CD4-positive, alpha-beta T cell (primary cell): ENCODE measurements at regions not wholly inside any gene's neighbourhood (a gene's known extent, or its start where the extent isn't known, plus 50 kb on each side); places are given as distances from the start of the nearest gene placed in this dataset.

Source experiments
- ATAC-seq: fragments of 200-7000 bp; cut with Tn5 transposase; one replicate; pipeline ENCODE4 v1.10.0; 2022; ENCODE audit warnings: mild to moderate bottlenecking; ENCODE audit not compliant: poor library complexity
- CTCF ChIA-PET: fragments of 350-600 bp; sonication (Branson Sonifier 250); formaldehyde crosslinking; loops from one replicate; lab custom pipeline; 2021; ENCODE audit warnings: antibody characterized with exemption, inconsistent platforms; lab: Charles Lee
- POLR2A ChIA-PET: fragments of 350-600 bp; sonication (Branson Sonifier 250); formaldehyde crosslinking; loops from one replicate; lab custom pipeline; 2021; ENCODE audit warnings: antibody characterized with exemption, inconsistent platforms; lab: Charles Lee
- DNase-seq, 14 experiments: peaks; one replicate each; pipeline ENCODE4 v3.0.0-alpha.2; 2013 to 2020; ENCODE audit warnings: mixed read lengths in 2 of 14
- H3K27ac ChIP-seq, 2 donors: one replicate each; pipeline versions ENCODE4 v1.5.1 to v1.7.0; 2013; ENCODE audit warnings: low read length in 2 of 2, low read depth in 1 of 2, mild to moderate bottlenecking in 1 of 2
- H3K27me3 ChIP-seq, 2 experiments: 1 replicate in 1 of 2; 2 replicates in 1 of 2; pipeline versions ENCODE4 v1.6.1 to v1.7.0; 2013; ENCODE audit warnings: low read length in 2 of 2, control low read depth in 1 of 2, mild to moderate bottlenecking in 1 of 2, moderate library complexity in 1 of 2; ENCODE audit not compliant: insufficient read depth in 2 of 2, control insufficient read depth in 1 of 2
- H3K36me3 ChIP-seq: one replicate; pipeline ENCODE4 v1.6.1; 2013; ENCODE audit warnings: low read length, control low read depth; ENCODE audit not compliant: insufficient read depth
- H3K4me1 ChIP-seq: one replicate; pipeline ENCODE4 v1.6.1; 2013; ENCODE audit warnings: low read length, control low read depth; ENCODE audit not compliant: insufficient read depth
- H3K4me3 ChIP-seq: one replicate; pipeline ENCODE4 v1.5.1; 2013; ENCODE audit warnings: mild to moderate bottlenecking, low read length, moderate library complexity
- H3K9me3 ChIP-seq, 2 experiments: 1 replicate in 1 of 2; 2 replicates in 1 of 2; pipeline versions ENCODE4 v1.6.1 to v1.7.0; 2013; ENCODE audit warnings: low read length in 2 of 2, mild to moderate bottlenecking in 2 of 2, control low read depth in 1 of 2, moderate library complexity in 1 of 2; ENCODE audit not compliant: control insufficient read depth in 1 of 2, insufficient read depth in 1 of 2
- H3K27ac Mint-ChIP-seq: one replicate; pipeline ENCODE4 v1.8.0; 2020; ENCODE audit warnings: mixed read lengths
- H3K27me3 Mint-ChIP-seq: one replicate; pipeline ENCODE4 v1.8.0; 2021; ENCODE audit warnings: mixed read lengths
- H3K36me3 Mint-ChIP-seq: one replicate; pipeline ENCODE4 v1.8.0; 2021; ENCODE audit warnings: low read depth, mixed read lengths
- H3K4me1 Mint-ChIP-seq: one replicate; pipeline ENCODE4 v1.8.0; 2021; ENCODE audit warnings: low read depth, mixed read lengths
- H3K4me3 Mint-ChIP-seq: one replicate; pipeline ENCODE4 v1.8.0; 2020; ENCODE audit warnings: mild to moderate bottlenecking, mixed read lengths
- H3K9me3 Mint-ChIP-seq: one replicate; pipeline ENCODE4 v1.8.0; 2020; ENCODE audit warnings: mixed read lengths
- intact Hi-C, 2 experiments: fragments of 100-400 bp; cut with DNase I in 1 of 2; cut with micrococcal nuclease in 1 of 2; formaldehyde crosslinking; loops; one replicate each; pipeline versions ENCODE4 v1.15.1 to v1.9.0; 2023 to 2025; cut with DNase I, micrococcal nuclease
- TF ChIP-seq, protein P1 (sequence below): fragments of 200-600 bp; IDR thresholded peaks from one replicate; pipeline ENCODE4 v1.8.0; 2022; ENCODE audit warnings: antibody characterized with exemption, mild to moderate bottlenecking

DNA sequence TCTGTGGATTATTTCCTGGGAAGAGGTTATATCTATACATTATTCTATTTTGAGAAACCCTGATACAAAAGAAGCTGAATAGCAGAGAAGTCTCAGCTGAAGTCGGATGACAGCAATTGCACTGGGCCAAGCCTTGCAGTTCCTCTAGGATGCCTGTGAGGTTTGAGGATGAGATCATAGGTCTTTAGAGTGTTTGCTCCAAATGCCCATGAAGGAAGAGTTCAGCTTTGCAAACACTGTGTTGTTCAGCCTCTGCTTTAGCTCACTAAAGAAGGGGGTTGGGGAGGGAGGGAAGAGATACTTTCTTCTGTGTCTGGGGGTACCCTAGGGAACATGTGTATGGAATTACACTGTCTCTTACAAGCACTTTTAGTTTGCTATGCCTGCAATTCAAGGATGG lies 282.5 kb upstream of the NRP1 start:
- peaks cover 0 to 4% of the 10 kb centered on the region in 2 experiments for H3K9me3 ChIP-seq
- TF ChIP-seq, protein P1, sequence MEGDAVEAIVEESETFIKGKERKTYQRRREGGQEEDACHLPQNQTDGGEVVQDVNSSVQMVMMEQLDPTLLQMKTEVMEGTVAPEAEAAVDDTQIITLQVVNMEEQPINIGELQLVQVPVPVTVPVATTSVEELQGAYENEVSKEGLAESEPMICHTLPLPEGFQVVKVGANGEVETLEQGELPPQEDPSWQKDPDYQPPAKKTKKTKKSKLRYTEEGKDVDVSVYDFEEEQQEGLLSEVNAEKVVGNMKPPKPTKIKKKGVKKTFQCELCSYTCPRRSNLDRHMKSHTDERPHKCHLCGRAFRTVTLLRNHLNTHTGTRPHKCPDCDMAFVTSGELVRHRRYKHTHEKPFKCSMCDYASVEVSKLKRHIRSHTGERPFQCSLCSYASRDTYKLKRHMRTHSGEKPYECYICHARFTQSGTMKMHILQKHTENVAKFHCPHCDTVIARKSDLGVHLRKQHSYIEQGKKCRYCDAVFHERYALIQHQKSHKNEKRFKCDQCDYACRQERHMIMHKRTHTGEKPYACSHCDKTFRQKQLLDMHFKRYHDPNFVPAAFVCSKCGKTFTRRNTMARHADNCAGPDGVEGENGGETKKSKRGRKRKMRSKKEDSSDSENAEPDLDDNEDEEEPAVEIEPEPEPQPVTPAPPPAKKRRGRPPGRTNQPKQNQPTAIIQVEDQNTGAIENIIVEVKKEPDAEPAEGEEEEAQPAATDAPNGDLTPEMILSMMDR = no peak
- peaks cover 3% of the 10 kb centered on the region for H3K4me1 ChIP-seq
- no peak overlapping the region for H3K4me3 ChIP-seq
- Mint-ChIP-seq H3K4me1 (no peaks in the 10 kb centered on the region), H3K27me3 (no peaks in the 10 kb centered on the region), H3K4me3 (no peak overlapping the region), H3K36me3 (no peaks in the 10 kb centered on the region), H3K9me3 (peaks cover 9% of the 10 kb centered on the region), H3K27ac (no peak overlapping the region)
- intact Hi-C loops = no loop called here
- ChIA-PET CTCF (no interaction called here), POLR2A (no interaction called here)
- ATAC-seq (no peak), DNase-seq (no peak)
- no peaks in the 10 kb centered on the region for H3K27me3 ChIP-seq
- H3K27ac ChIP-seq = no peak overlapping the region
- H3K36me3 ChIP-seq = no peaks in the 10 kb centered on the region

DNA sequence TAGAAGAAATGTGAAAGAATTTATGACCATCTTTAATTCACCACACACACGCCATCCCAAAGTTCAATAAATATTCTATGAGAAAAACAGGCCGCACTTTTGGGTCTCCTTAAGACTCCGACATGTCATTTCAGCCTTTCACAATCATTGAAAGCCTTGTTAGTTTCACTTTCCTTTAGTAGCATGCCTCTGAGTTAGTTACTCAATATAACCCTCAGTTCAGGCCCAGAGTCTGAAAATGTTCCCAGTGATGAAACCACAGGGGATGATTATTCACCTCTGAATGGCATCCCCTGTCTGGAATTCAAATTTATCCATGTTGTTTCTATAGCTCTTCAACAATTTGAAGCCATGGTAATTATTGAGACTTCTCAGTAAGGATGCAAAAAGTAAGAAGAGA lies 278.1 kb upstream of the NRP1 start:
- no peaks in the 10 kb centered on the region for H3K36me3 ChIP-seq
- peaks cover 3% of the 10 kb centered on the region for H3K4me1 ChIP-seq
- no peaks in the 10 kb centered on the region for H3K4me1 Mint-ChIP-seq
- DNase-seq = peak in 3 of 14 experiments; percentile 29 to 41 (median 36)
- intact Hi-C loops = no loop called here
- ChIA-PET CTCF (no interaction called here), POLR2A (no interaction called here)
- no peak overlapping the region for H3K27ac Mint-ChIP-seq
- H3K27me3 Mint-ChIP-seq = no peaks in the 10 kb centered on the region
- H3K9me3 Mint-ChIP-seq = peaks cover 9% of the 10 kb centered on the region
- TF ChIP-seq, protein P1 = no peak
- no peak overlapping the region for H3K4me3 ChIP-seq
- H3K4me3 Mint-ChIP-seq = no peak overlapping the region
- no peaks in the 10 kb centered on the region for H3K27me3 ChIP-seq
- no peak for ATAC-seq
- H3K27ac ChIP-seq = no peak overlapping the region
- H3K9me3 ChIP-seq = peaks cover 0 to 10% of the 10 kb centered on the region in 2 experiments
- no peaks in the 10 kb centered on the region for H3K36me3 Mint-ChIP-seq

DNA sequence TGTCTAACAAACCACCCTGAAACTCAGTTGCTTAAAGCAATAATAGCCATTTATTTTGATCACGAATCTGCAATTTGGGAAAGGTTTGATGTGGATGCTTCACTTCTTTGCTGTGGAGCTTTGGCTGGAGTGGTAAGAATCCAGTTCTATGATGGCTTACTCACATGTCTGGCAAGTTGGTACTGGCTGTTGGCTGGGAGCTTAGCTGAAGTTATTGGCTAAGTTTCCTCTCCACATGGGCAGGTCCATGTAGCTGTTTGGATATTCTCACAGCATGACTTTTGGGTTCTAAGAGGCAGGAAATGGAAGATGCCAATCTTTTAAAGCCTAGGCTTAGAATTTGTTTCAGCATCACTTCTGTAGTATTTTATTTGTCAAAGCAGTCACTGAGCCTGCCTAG lies 277.6 kb upstream of the NRP1 start:
- Histone ChIP-seq H3K9me3 (peaks cover 0 to 10% of the 10 kb centered on the region in 2 experiments), H3K4me3 (no peak overlapping the region), H3K36me3 (no peaks in the 10 kb centered on the region), H3K4me1 (peaks cover 3% of the 10 kb centered on the region), H3K27me3 (no peaks in the 10 kb centered on the region), H3K27ac (no peak overlapping the region)
- ATAC-seq (no peak), DNase-seq (no peak)
- TF ChIP-seq, protein P1 = no peak
- Mint-ChIP-seq H3K4me1 (no peaks in the 10 kb centered on the region), H3K36me3 (no peaks in the 10 kb centered on the region), H3K9me3 (peaks cover 9% of the 10 kb centered on the region), H3K27ac (no peak overlapping the region), H3K27me3 (no peaks in the 10 kb centered on the region), H3K4me3 (no peak overlapping the region)
- intact Hi-C loops = no loop called here
- POLR2A ChIA-PET = no interaction called here
- CTCF ChIA-PET = no interaction called here
